DOHH2 (cell line): ENCODE measurements at regions not wholly inside any gene's neighbourhood (a gene's known extent, or its start where the extent isn't known, plus 50 kb on each side); places are given as distances from the start of the nearest gene placed in this dataset.

Experiments used
- H3F3A ChIP-seq: fragments of 200-600 bp; sonication (generic), shearing (Covaris generic); 2 replicates; pipeline ENCODE4 v1.6.0; 2016; ENCODE audit warnings: antibody characterized with exemption, mild to moderate bottlenecking; ENCODE audit not compliant: control insufficient read depth, insufficient read depth
- H3K27ac ChIP-seq: fragments of 200-600 bp; sonication (generic); 2 replicates; pipeline ENCODE4 v1.5.1; 2014; ENCODE audit warnings: low read depth, mild to moderate bottlenecking, low read length, moderate library complexity
- H3K27me3 ChIP-seq: fragments of 200-600 bp; sonication (generic); 2 replicates; pipeline ENCODE4 v1.6.1; 2014; ENCODE audit warnings: mild to moderate bottlenecking, low read length, mixed read lengths; ENCODE audit not compliant: control insufficient read depth
- H3K36me3 ChIP-seq: fragments of 200-600 bp; sonication (generic); 2 replicates; pipeline ENCODE4 v1.6.1; 2014; ENCODE audit warnings: mild to moderate bottlenecking, low read length, moderate library complexity, mixed read lengths; ENCODE audit not compliant: control insufficient read depth
- H3K4me1 ChIP-seq: fragments of 200-600 bp; sonication (generic); 2 replicates; pipeline ENCODE4 v1.6.1; 2014; ENCODE audit warnings: mild to moderate bottlenecking, low read length, mixed read lengths; ENCODE audit not compliant: control insufficient read depth
- H3K4me2 ChIP-seq: fragments of 200-600 bp; sonication (generic); 2 replicates; pipeline ENCODE4 v1.6.0; 2014; ENCODE audit warnings: mild to moderate bottlenecking, low read length, moderate library complexity
- H3K4me3 ChIP-seq: fragments of 200-600 bp; sonication (generic); 2 replicates; pipeline ENCODE4 v1.5.1; 2014; ENCODE audit warnings: mild to moderate bottlenecking, low read length, mixed read lengths
- H3K79me2 ChIP-seq: fragments of 200-600 bp; sonication (generic); 2 replicates; pipeline ENCODE4 v1.6.1; 2014; ENCODE audit warnings: mild to moderate bottlenecking, low read length, mixed read lengths; ENCODE audit not compliant: control insufficient read depth
- H3K9me2 ChIP-seq: fragments of 200-600 bp; sonication (generic); replicated peaks from 2 replicates; pipeline ENCODE4 v1.6.1; 2014; ENCODE audit warnings: mild to moderate bottlenecking, low read length, mixed read lengths; ENCODE audit not compliant: control insufficient read depth
- H3K9me3 ChIP-seq: fragments of 200-600 bp; sonication (generic); 2 replicates; pipeline ENCODE4 v1.6.1; 2014; ENCODE audit warnings: antibody characterized with exemption, low read length, mixed read lengths; ENCODE audit not compliant: control insufficient read depth, insufficient read depth
- H4K20me1 ChIP-seq: fragments of 200-600 bp; sonication (generic); 2 replicates; pipeline ENCODE4 v1.6.0; 2014; ENCODE audit warnings: low read depth, mild to moderate bottlenecking, antibody characterized with exemption, low read length, moderate library complexity; ENCODE audit not compliant: control insufficient read depth, insufficient read depth
- CTCF ChIP-seq: fragments of 200-600 bp; sonication (generic); IDR thresholded peaks from one replicate; pipeline ENCODE4 v1.5.1; 2014; ENCODE audit warnings: antibody characterized with exemption, mild to moderate bottlenecking, low read depth, low read length; ENCODE audit not compliant: poor library complexity, severe bottlenecking
- EZH2phosphoT487 ChIP-seq: fragments of 200-600 bp; sonication (generic); IDR thresholded peaks from 2 replicates; pipeline ENCODE4 v1.6.1; 2017; ENCODE audit warnings: borderline replicate concordance, mild to moderate bottlenecking, antibody characterized with exemption, low read length, moderate library complexity, mixed read lengths

GRCh38 chr12:102562836-102563425 lies 82.6 kb upstream of the IGF1 start:
- Histone ChIP-seq H3K27ac (no peak overlapping the region), H3K4me1 (no peaks in the 10 kb centered on the region), H3K9me2 (no peaks in the 10 kb centered on the region), H4K20me1 (no peaks in the 10 kb centered on the region), H3K9me3 (no peaks in the 10 kb centered on the region), H3K79me2 (no peaks in the 10 kb centered on the region), H3K27me3 (no peaks in the 10 kb centered on the region), H3K4me2 (no peak overlapping the region), H3F3A (no peaks in the 10 kb centered on the region), H3K4me3 (no peak overlapping the region), H3K36me3 (no peaks in the 10 kb centered on the region)
- TF ChIP-seq CTCF (no peak), EZH2phosphoT487 (no peak)

- TF ChIP-seq CTCF (no peak), EZH2phosphoT487 (no peak)
- Histone ChIP-seq H3K4me2 (no peak overlapping the region), H3K36me3 (no peaks in the 10 kb centered on the region), H3K9me3 (no peaks in the 10 kb centered on the region), H3K79me2 (no peaks in the 10 kb centered on the region), H3K27ac (no peak overlapping the region), H3K9me2 (no peaks in the 10 kb centered on the region), H4K20me1 (no peaks in the 10 kb centered on the region), H3K27me3 (no peaks in the 10 kb centered on the region), H3F3A (no peaks in the 10 kb centered on the region), H3K4me3 (no peak overlapping the region), H3K4me1 (no peaks in the 10 kb centered on the region)
Observed at GRCh38 chr12:102551186-102551585, 70.8 kb upstream of the IGF1 start.

GRCh38 chr12:102549691-102550090 lies 69.3 kb upstream of the IGF1 start:
- Histone ChIP-seq H3K9me2 (no peaks in the 10 kb centered on the region), H3K36me3 (no peaks in the 10 kb centered on the region), H3K4me3 (no peak overlapping the region), H3K27ac (no peak overlapping the region), H3F3A (no peaks in the 10 kb centered on the region), H3K27me3 (no peaks in the 10 kb centered on the region), H3K4me1 (no peaks in the 10 kb centered on the region), H3K79me2 (no peaks in the 10 kb centered on the region), H3K9me3 (no peaks in the 10 kb centered on the region), H3K4me2 (no peak overlapping the region), H4K20me1 (no peaks in the 10 kb centered on the region)
- TF ChIP-seq EZH2phosphoT487: no peak
- TF ChIP-seq CTCF: no peak
